ENCODE measurements at regions not wholly inside any gene's neighbourhood (a gene's known extent, or its start where the extent isn't known, plus 50 kb on each side); places are given as distances from the start of the nearest gene placed in this dataset.
"Not testable (repeated sequence)": the region's sequence is repeated elsewhere in the genome, so short reads cannot be mapped to it uniquely, and the experiment has no call there.

GRCh38 chr6:37078814-37079213 lies 73.4 kb downstream of the FGD2 start:
- no peak for DNase-seq

GRCh38 chr6:37081042-37081607 lies 75.7 kb downstream of the FGD2 start:
- DNase-seq = no peak

GRCh38 chr6:37082390-37083130 lies 77.1 kb downstream of the FGD2 start:
- DNase-seq = no peak

- DNase-seq = peak; percentile 63
These were observed 78.0 kb downstream of the FGD2 start for GRCh38 chr6:37083243-37084138.

- DNase-seq = not testable (repeated sequence)
These were observed 79.2 kb downstream of the FGD2 start for GRCh38 chr6:37084665-37085064.

- no peak for DNase-seq
These were observed 79.7 kb downstream of the FGD2 start for GRCh38 chr6:37085198-37085597.

- no peak for DNase-seq
These were observed 81.1 kb upstream of the PIM1 start for GRCh38 chr6:37088897-37089296.

GRCh38 chr6:37089783-37090182 lies 80.2 kb upstream of the PIM1 start:
- no peak for DNase-seq

- DNase-seq = not testable (repeated sequence)
These were observed 78.8 kb upstream of the PIM1 start for GRCh38 chr6:37091104-37091503.

- not testable (repeated sequence) for DNase-seq
These were observed 78.4 kb upstream of the PIM1 start for GRCh38 chr6:37091586-37091985.

- DNase-seq = no peak
These were observed 76.8 kb upstream of the PIM1 start for GRCh38 chr6:37092923-37093727.

GRCh38 chr6:37093728-37094069 lies 76.3 kb upstream of the PIM1 start:
- no peak for DNase-seq

- no peak for DNase-seq
These were observed 74.0 kb upstream of the PIM1 start for GRCh38 chr6:37095997-37096396.

- DNase-seq = no peak
These were observed 72.6 kb upstream of the PIM1 start for GRCh38 chr6:37097335-37097734.

GRCh38 chr6:37099442-37099841 lies 70.5 kb upstream of the PIM1 start:
- DNase-seq = no peak

GRCh38 chr6:37100745-37101144 lies 69.2 kb upstream of the PIM1 start:
- DNase-seq = no peak

- DNase-seq = no peak
These were observed 68.0 kb upstream of the PIM1 start for GRCh38 chr6:37101991-37102298.

- DNase-seq = peak; percentile 77
These were observed 67.4 kb upstream of the PIM1 start for GRCh38 chr6:37102299-37103168.

GRCh38 chr6:37103169-37104039 lies 66.5 kb upstream of the PIM1 start:
- DNase-seq = peak; percentile 20

GRCh38 chr6:37104824-37105147 lies 65.2 kb upstream of the PIM1 start:
- DNase-seq = no peak

Data from NCI-H226 (cell line).